MG63 (cell line): ENCODE measurements at regions not wholly inside any gene's neighbourhood (a gene's known extent, or its start where the extent isn't known, plus 50 kb on each side); places are given as distances from the start of the nearest gene placed in this dataset.

Source experiments
- DNase-seq: peaks from one replicate; pipeline ENCODE4 v3.0.0-alpha.2; 2020
- H3K27me3 ChIP-seq: fragments of 250-450 bp; sonication (Bioruptor Pico); 2 replicates; pipeline ENCODE4 v1.5.1; 2020; ENCODE audit warnings: mild to moderate bottlenecking, moderate library complexity
- H3K36me3 ChIP-seq: fragments of 250-450 bp; sonication (Bioruptor Pico); 2 replicates; pipeline ENCODE4 v1.5.1; 2020; ENCODE audit warnings: mild to moderate bottlenecking, moderate library complexity
- H3K4me3 ChIP-seq: fragments of 250-450 bp; sonication (Bioruptor Pico); 2 replicates; pipeline ENCODE4 v1.5.1; 2020; ENCODE audit warnings: mild to moderate bottlenecking, moderate library complexity
- H3K9me3 ChIP-seq: fragments of 250-450 bp; sonication (Bioruptor Pico); 2 replicates; pipeline ENCODE4 v1.5.1; 2020; ENCODE audit warnings: mild to moderate bottlenecking, moderate library complexity

GRCh38 chr1:30272277-30273020 lies 450.9 kb downstream of the MATN1 start:
- Histone ChIP-seq H3K9me3 (no peaks in the 10 kb centered on the region), H3K27me3 (no peaks in the 10 kb centered on the region), H3K36me3 (no peaks in the 10 kb centered on the region), H3K4me3 (no peak overlapping the region)
- DNase-seq, result no peak

- no peak for DNase-seq
- Histone ChIP-seq H3K36me3 (no peaks in the 10 kb centered on the region), H3K4me3 (no peak overlapping the region), H3K27me3 (no peaks in the 10 kb centered on the region), H3K9me3 (no peaks in the 10 kb centered on the region)
These were observed 451.7 kb downstream of the MATN1 start for GRCh38 chr1:30271401-30272276.

GRCh38 chr1:30270461-30270860 lies 452.9 kb downstream of the MATN1 start:
- Histone ChIP-seq H3K4me3 (no peak overlapping the region), H3K27me3 (no peaks in the 10 kb centered on the region), H3K9me3 (no peaks in the 10 kb centered on the region), H3K36me3 (no peaks in the 10 kb centered on the region)
- no peak for DNase-seq

GRCh38 chr1:30268923-30269666 lies 454.3 kb downstream of the MATN1 start:
- Histone ChIP-seq H3K36me3 (no peaks in the 10 kb centered on the region), H3K9me3 (no peaks in the 10 kb centered on the region), H3K27me3 (no peaks in the 10 kb centered on the region), H3K4me3 (no peak overlapping the region)
- DNase-seq, result no peak

- no peaks in the 10 kb centered on the region for H3K36me3 ChIP-seq
- H3K9me3 ChIP-seq, result no peaks in the 10 kb centered on the region
- no peak overlapping the region for H3K4me3 ChIP-seq
- H3K27me3 ChIP-seq, result no peaks in the 10 kb centered on the region
- no peak for DNase-seq
These were observed 455.5 kb downstream of the MATN1 start for GRCh38 chr1:30267856-30268255.

GRCh38 chr1:30267046-30267445 lies 456.3 kb downstream of the MATN1 start:
- no peak overlapping the region for H3K4me3 ChIP-seq
- no peaks in the 10 kb centered on the region for H3K9me3 ChIP-seq
- H3K27me3 ChIP-seq, result no peaks in the 10 kb centered on the region
- no peaks in the 10 kb centered on the region for H3K36me3 ChIP-seq
- DNase-seq, result no peak

- H3K4me3 ChIP-seq, result no peak overlapping the region
- no peak for DNase-seq
- no peaks in the 10 kb centered on the region for H3K27me3 ChIP-seq
- no peaks in the 10 kb centered on the region for H3K9me3 ChIP-seq
- H3K36me3 ChIP-seq, result no peaks in the 10 kb centered on the region
These were observed 458.0 kb downstream of the MATN1 start for GRCh38 chr1:30265127-30266070.

GRCh38 chr1:30264672-30265025 lies 458.7 kb downstream of the MATN1 start:
- Histone ChIP-seq H3K27me3 (no peaks in the 10 kb centered on the region), H3K4me3 (no peak overlapping the region), H3K9me3 (no peaks in the 10 kb centered on the region), H3K36me3 (no peaks in the 10 kb centered on the region)
- DNase-seq, result no peak

- Histone ChIP-seq H3K36me3 (no peaks in the 10 kb centered on the region), H3K4me3 (no peak overlapping the region), H3K27me3 (no peaks in the 10 kb centered on the region), H3K9me3 (no peaks in the 10 kb centered on the region)
- no peak for DNase-seq
These were observed 459.3 kb downstream of the MATN1 start for GRCh38 chr1:30263888-30264671.

GRCh38 chr1:30263405-30263804 lies 460.0 kb downstream of the MATN1 start:
- Histone ChIP-seq H3K4me3 (no peak overlapping the region), H3K36me3 (no peaks in the 10 kb centered on the region)

GRCh38 chr1:30262158-30262557 lies 461.2 kb downstream of the MATN1 start:
- H3K4me3 ChIP-seq, result no peak overlapping the region
- no peaks in the 10 kb centered on the region for H3K36me3 ChIP-seq
- H3K9me3 ChIP-seq, result no peaks in the 10 kb centered on the region
- DNase-seq, result no peak
- H3K27me3 ChIP-seq, result no peaks in the 10 kb centered on the region

More at GRCh38 chr1:30263405-30263804, 460.0 kb downstream of the MATN1 start:
- Histone ChIP-seq H3K9me3 (no peaks in the 10 kb centered on the region), H3K27me3 (no peaks in the 10 kb centered on the region)
- DNase-seq, result no peak

- DNase-seq, result no peak
- no peaks in the 10 kb centered on the region for H3K9me3 ChIP-seq
- no peaks in the 10 kb centered on the region for H3K27me3 ChIP-seq
- no peak overlapping the region for H3K4me3 ChIP-seq
- no peaks in the 10 kb centered on the region for H3K36me3 ChIP-seq
These were observed 463.1 kb downstream of the MATN1 start for GRCh38 chr1:30260318-30260717.

- Histone ChIP-seq H3K4me3 (no peak overlapping the region), H3K9me3 (no peaks in the 10 kb centered on the region), H3K27me3 (no peaks in the 10 kb centered on the region), H3K36me3 (no peaks in the 10 kb centered on the region)
- no peak for DNase-seq
These were observed 463.8 kb downstream of the MATN1 start for GRCh38 chr1:30259631-30260030.

- Histone ChIP-seq H3K9me3 (no peaks in the 10 kb centered on the region), H3K27me3 (no peaks in the 10 kb centered on the region), H3K4me3 (no peak overlapping the region), H3K36me3 (no peaks in the 10 kb centered on the region)
- no peak for DNase-seq
These were observed 464.5 kb downstream of the MATN1 start for GRCh38 chr1:30258876-30259275.

GRCh38 chr1:30258471-30258870 lies 464.9 kb downstream of the MATN1 start:
- no peaks in the 10 kb centered on the region for H3K27me3 ChIP-seq
- no peak for DNase-seq
- no peak overlapping the region for H3K4me3 ChIP-seq
- no peaks in the 10 kb centered on the region for H3K36me3 ChIP-seq
- H3K9me3 ChIP-seq, result no peaks in the 10 kb centered on the region
